Endothelial cell (in vitro differentiated cells): ENCODE measurements at regions not wholly inside any gene's neighbourhood (a gene's known extent, or its start where the extent isn't known, plus 50 kb on each side); places are given as distances from the start of the nearest gene placed in this dataset.

ENCODE experiments used
- DNase-seq: peaks from one replicate; pipeline ENCODE4 v3.0.0; 2021; ENCODE audit warnings: low spot score
- H3K27ac Mint-ChIP-seq: one replicate; pipeline ENCODE4 v1.8.0; 2021; ENCODE audit warnings: mixed read lengths, inconsistent platforms; ENCODE audit not compliant: unreplicated experiment
- H3K27me3 Mint-ChIP-seq: one replicate; pipeline ENCODE4 v1.8.0; 2021; ENCODE audit warnings: mild to moderate bottlenecking, moderate library complexity, mixed read lengths, inconsistent platforms; ENCODE audit not compliant: unreplicated experiment
- H3K36me3 Mint-ChIP-seq: one replicate; pipeline ENCODE4 v1.8.0; 2021; ENCODE audit warnings: mild to moderate bottlenecking, low read depth, mixed read lengths, inconsistent platforms; ENCODE audit not compliant: unreplicated experiment
- H3K4me1 Mint-ChIP-seq: one replicate; pipeline ENCODE4 v1.8.0; 2021; ENCODE audit warnings: mild to moderate bottlenecking, mixed read lengths, inconsistent platforms; ENCODE audit not compliant: unreplicated experiment
- H3K4me3 Mint-ChIP-seq: one replicate; pipeline ENCODE4 v1.8.0; 2021; ENCODE audit warnings: mild to moderate bottlenecking, mixed read lengths, inconsistent platforms; ENCODE audit not compliant: unreplicated experiment
- H3K9me3 Mint-ChIP-seq: one replicate; pipeline ENCODE4 v1.8.0; 2021; ENCODE audit warnings: mixed read lengths, inconsistent platforms; ENCODE audit not compliant: unreplicated experiment
- CTCF ChIP-seq: fragments of 200-600 bp; sonication (generic); IDR thresholded peaks from one replicate; pipeline ENCODE4 v1.5.0; 2021; ENCODE audit warnings: antibody characterized with exemption; ENCODE audit not compliant: unreplicated experiment

GRCh38 chr10:56269181-56269580 lies 91.9 kb downstream of the ZWINT start:
- H3K4me3 Mint-ChIP-seq, result no peak overlapping the region
- no peaks in the 10 kb centered on the region for H3K27me3 Mint-ChIP-seq
- no peak overlapping the region for H3K27ac Mint-ChIP-seq
- no peak for DNase-seq
- no peaks in the 10 kb centered on the region for H3K36me3 Mint-ChIP-seq
- no peak for TF ChIP-seq CTCF
- H3K4me1 Mint-ChIP-seq, result no peaks in the 10 kb centered on the region
- H3K9me3 Mint-ChIP-seq, result no peaks in the 10 kb centered on the region

- no peaks in the 10 kb centered on the region for H3K27me3 Mint-ChIP-seq
- H3K27ac Mint-ChIP-seq, result no peak overlapping the region
- H3K36me3 Mint-ChIP-seq, result no peaks in the 10 kb centered on the region
- no peak for TF ChIP-seq CTCF
- H3K9me3 Mint-ChIP-seq, result no peaks in the 10 kb centered on the region
- no peak for DNase-seq
- no peak overlapping the region for H3K4me3 Mint-ChIP-seq
- H3K4me1 Mint-ChIP-seq, result no peaks in the 10 kb centered on the region
These were observed 94.9 kb downstream of the ZWINT start for GRCh38 chr10:56266120-56266519.

GRCh38 chr10:56258991-56259390 lies 102.1 kb downstream of the ZWINT start:
- no peak for DNase-seq
- no peaks in the 10 kb centered on the region for H3K27me3 Mint-ChIP-seq
- no peak for TF ChIP-seq CTCF
- peaks cover 3% of the 10 kb centered on the region for H3K36me3 Mint-ChIP-seq
- H3K9me3 Mint-ChIP-seq, result no peaks in the 10 kb centered on the region
- H3K4me3 Mint-ChIP-seq, result no peak overlapping the region
- H3K4me1 Mint-ChIP-seq, result no peaks in the 10 kb centered on the region
- no peak overlapping the region for H3K27ac Mint-ChIP-seq

- no peak for DNase-seq
- Mint-ChIP-seq H3K4me3 (no peak overlapping the region), H3K27me3 (no peaks in the 10 kb centered on the region), H3K36me3 (peaks cover 7% of the 10 kb centered on the region), H3K27ac (no peak overlapping the region), H3K9me3 (no peaks in the 10 kb centered on the region), H3K4me1 (no peaks in the 10 kb centered on the region)
- no peak for TF ChIP-seq CTCF
These were observed 102.7 kb downstream of the ZWINT start for GRCh38 chr10:56258378-56258777.

GRCh38 chr10:56255298-56255697 lies 105.8 kb downstream of the ZWINT start:
- no peak overlapping the region for H3K4me3 Mint-ChIP-seq
- H3K27ac Mint-ChIP-seq, result no peak overlapping the region
- no peaks in the 10 kb centered on the region for H3K27me3 Mint-ChIP-seq
- no peak for TF ChIP-seq CTCF
- DNase-seq, result no peak
- peaks cover 21% of the 10 kb centered on the region for H3K4me1 Mint-ChIP-seq
- H3K9me3 Mint-ChIP-seq, result no peaks in the 10 kb centered on the region
- H3K36me3 Mint-ChIP-seq, result peaks cover 7% of the 10 kb centered on the region
